CD4-positive, alpha-beta T cell treated with Interleukin-21 for 1 hour (primary cell): ENCODE measurements at regions not wholly inside any gene's neighbourhood (a gene's known extent, or its start where the extent isn't known, plus 50 kb on each side); places are given as distances from the start of the nearest gene placed in this dataset.
"Not testable (repeated sequence)": the region's sequence is repeated elsewhere in the genome, so short reads cannot be mapped to it uniquely, and the experiment has no call there.

Source experiments
- DNase-seq: peaks from one replicate; pipeline ENCODE4 v3.0.0-alpha.2; 2020

GRCh38 chr13:80897641-80898040 is 556.7 kb upstream of the SPRY2 start:
- DNase-seq, result not testable (repeated sequence)

DNA sequence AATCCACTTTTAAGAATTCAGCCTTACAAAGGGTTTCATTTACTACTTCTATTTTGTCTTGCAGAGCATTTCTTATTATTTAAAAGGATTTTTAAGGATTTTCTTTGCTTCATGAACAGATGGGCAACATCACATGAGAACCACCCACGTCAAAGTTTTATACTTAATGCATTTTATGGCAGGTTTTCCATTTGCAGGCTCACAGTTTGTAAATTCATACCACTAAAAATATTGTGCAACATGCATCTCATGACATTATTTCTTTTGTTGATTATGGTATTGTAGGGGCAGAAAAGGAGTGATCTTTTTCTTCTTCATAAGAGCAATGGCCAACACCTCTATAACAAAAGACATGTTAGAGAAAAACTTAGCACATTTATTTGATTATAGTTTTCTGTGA is 554.0 kb upstream of the SPRY2 start:
- no peak for DNase-seq

- no peak for DNase-seq
Measured at GRCh38 chr13:80889829-80890228, 548.9 kb upstream of the SPRY2 start.

GRCh38 chr13:80888390-80888789 is 547.5 kb upstream of the SPRY2 start:
- DNase-seq, result no peak

GRCh38 chr13:80884056-80884785 is 543.3 kb upstream of the SPRY2 start:
- DNase-seq, result no peak

- no peak for DNase-seq
Measured at GRCh38 chr13:80883545-80883944, 542.6 kb upstream of the SPRY2 start.

GRCh38 chr13:80881942-80882445 is 541.1 kb upstream of the SPRY2 start:
- DNase-seq, result no peak

DNA sequence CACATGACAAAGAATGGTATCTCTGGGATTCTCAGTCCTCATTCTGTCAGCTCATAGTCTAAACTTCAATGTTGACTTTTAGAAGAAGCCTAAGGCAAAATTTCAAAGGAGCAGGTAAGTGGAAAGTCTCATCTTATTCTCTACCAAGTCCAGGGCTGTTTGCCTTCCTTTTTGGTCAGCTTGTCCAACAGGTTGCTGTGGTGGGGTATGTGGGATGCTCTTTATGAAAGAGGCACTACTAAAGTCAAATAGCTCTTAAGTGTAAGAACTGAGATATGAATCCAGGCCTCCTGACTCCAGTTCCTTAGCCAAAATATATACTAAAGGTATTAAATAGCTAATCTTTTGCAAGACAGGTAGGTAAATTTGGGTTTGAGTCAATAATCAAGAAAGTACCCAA is 540.6 kb upstream of the SPRY2 start:
- DNase-seq, result no peak

DNA sequence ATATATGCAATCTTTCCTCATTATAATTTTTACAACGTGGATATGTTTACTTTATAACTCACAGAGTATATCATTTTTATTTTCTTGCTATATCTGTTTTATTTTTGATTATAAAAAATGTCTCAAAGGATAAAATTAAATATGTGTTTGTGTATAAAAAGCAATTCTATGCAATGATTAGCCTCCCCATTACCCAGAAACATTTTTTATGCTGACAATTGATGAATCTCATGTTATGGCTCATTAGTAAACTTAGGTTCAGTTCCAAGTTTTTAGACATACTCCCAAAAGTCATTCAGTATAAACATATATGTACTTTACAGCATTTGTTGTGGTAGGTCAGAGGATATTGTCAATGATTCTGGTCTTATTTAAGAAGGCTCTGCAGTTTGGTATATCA is 540.1 kb upstream of the SPRY2 start:
- DNase-seq, result no peak

GRCh38 chr13:80877944-80878241 is 537.0 kb upstream of the SPRY2 start:
- DNase-seq, result no peak

GRCh38 chr13:80877209-80877943 is 536.5 kb upstream of the SPRY2 start:
- no peak for DNase-seq

- DNase-seq, result peak; percentile 27
Measured at GRCh38 chr13:80873589-80873988, 532.7 kb upstream of the SPRY2 start.

DNA sequence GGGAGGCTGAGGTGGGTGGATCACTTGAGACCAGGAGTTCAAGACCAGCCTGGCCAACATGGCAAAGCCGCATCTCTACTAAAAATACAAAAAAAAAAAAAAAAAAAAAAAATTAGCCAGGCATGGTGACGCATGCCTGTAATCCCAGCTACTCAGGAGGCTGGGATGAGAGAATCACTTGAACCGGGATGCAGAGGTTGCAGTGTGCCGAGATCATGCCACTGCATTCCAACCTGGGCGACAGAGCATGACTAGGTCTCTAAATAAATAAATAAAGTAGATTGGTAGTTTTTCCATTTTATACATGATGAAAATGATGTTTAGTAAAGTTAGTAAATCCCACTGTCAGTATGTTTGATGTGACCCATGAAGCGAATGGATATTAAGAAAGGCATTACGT is 531.0 kb upstream of the SPRY2 start:
- DNase-seq, result not testable (repeated sequence)

DNA sequence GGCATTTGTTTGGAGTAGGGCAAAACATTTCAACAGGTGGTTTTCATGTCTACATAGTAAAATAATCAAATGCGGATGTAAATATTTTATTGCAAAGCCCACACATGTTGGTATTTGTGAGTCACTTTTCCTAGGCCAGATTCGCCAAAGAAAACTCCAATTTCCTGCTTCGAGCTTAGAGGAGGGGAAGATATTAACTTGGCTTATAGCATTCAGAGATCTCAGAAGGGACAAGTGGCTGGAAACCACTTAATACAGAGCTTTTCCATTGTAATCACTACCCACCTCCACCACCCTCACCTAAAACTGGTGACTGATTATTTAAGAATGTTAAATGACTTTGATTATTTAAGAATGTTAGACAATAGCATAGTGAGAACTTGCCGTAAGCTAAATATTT is 530.6 kb upstream of the SPRY2 start:
- DNase-seq, result no peak

DNA sequence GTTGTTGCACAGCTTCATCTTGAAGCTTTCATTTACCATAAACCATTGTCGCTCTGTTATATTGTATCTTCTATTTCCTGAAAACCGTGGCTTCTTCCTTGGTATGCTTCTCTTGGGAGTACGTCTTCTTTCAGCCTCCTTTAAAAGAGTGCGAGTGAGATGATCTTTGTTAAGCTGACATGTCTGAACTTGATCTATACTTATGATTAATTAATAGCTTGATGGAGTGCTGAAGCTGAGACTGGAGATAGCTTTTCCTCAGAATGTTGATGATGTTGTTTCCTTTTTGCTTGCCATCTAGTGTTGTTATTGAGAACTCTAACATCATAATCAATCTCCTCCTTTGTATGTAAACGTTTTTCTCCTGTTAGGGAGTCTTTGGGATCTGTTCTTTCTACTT is 529.3 kb upstream of the SPRY2 start:
- DNase-seq, result no peak

GRCh38 chr13:80866921-80867320 is 526.0 kb upstream of the SPRY2 start:
- DNase-seq, result no peak

DNA sequence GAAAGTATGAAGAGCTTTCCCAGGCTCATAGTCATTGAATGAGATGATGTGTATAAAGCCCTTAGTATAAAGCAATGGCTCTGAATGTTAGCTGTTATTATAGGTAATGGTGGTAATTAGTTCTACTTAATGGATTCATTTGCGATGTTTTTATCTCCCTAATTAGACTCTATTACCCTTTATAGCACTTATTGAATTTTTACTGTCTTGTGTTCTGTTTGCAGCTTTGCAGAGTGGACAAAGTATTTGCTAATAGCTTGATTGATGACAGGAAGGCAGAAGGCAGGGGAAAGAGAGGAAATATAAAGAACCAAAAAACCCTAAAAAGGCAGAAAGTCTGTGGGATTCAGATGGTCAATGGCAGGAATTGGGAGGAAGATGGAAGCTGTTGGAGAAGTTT is 524.4 kb upstream of the SPRY2 start:
- DNase-seq, result no peak

DNA sequence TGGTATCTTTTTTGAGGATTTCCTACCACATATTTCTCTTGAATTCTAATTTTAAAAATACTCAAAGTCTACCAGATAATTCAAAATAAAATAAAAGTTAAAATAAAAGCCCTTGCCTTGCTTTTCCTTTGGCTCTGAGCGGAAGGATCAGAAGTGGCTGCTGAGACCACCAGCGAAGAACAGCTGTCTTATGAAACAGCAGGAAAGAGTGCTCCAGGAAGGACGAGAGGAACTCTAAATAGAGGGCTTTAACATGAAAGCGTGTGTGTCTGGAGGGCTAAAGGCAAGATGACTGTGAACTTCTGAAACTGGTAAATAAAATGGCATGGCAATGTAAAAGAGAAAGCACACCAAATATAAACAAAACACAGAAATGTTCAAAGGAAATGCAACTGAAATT is 521.5 kb upstream of the SPRY2 start:
- no peak for DNase-seq

GRCh38 chr13:80860845-80861244 is 519.9 kb upstream of the SPRY2 start:
- no peak for DNase-seq

DNA sequence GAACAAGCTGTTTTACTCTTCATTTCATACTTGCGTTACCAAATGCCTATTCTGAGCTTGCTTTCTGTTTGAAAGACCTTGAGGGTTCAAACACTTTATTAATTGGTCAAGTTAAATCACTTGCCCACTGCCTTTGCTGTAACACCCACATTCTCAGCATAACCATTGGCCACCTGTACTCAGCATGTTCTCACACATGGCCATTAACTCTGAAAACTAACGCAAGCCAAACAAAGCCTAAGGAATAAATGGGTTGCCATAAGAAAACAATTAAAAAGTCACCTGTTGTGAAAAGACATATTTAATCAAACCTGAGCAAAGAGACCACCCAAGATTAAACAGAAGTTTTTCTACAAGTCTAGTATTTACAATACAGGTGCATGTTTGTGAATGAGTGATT is 517.2 kb upstream of the SPRY2 start:
- no peak for DNase-seq

- DNase-seq, result no peak
Measured at GRCh38 chr13:80857321-80857720, 516.4 kb upstream of the SPRY2 start.

- DNase-seq, result no peak
Measured at GRCh38 chr13:80850771-80851170, 509.8 kb upstream of the SPRY2 start.

DNA sequence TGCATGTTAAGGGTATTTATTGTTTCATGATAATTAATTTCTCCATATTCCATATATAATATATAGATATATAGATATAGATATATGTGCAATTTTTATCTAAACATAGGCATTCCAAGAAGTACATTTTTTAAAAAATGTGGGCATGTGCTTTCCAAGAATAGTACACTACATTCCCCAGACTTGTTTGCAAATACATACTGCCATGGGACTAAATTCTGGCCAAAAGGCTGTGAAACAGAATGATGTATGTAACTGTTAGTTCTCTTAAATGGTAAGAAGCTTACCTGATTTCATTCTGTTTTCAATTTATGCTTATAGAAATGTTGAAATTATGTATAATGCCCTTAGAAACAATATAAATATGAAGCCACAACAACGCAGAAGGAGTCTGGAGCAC is 503.2 kb upstream of the SPRY2 start:
- DNase-seq, result no peak

DNA sequence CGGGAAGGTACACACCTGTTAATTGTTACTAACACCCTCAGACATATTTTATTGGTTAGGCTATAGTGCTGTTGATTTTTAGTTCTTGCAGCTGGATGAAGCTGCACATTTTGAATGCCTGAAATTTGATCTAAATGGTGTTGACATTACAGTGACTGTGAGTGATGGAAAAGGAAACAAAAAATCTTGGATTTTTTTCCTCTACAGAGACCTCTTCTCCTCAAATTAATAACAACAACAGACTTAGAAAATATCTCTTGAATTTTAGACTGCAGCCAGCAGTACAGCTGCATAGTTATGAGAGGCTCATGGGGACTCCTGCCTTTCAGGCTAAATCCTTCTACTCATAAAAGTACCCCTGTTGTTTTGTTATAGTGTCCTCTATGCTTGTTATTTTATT is 500.5 kb upstream of the SPRY2 start:
- DNase-seq, result no peak
